NCI-H69 (cell line): ENCODE measurements at regions not wholly inside any gene's neighbourhood (a gene's known extent, or its start where the extent isn't known, plus 50 kb on each side); places are given as distances from the start of the nearest gene placed in this dataset.

Source experiments
- DNase-seq: peaks from one replicate; lab custom pipeline; 2025; lab: John Stamatoyannopoulos, UW

- no peak for DNase-seq
Observed at GRCh38 chr16:65675161-65675560, 553.3 kb upstream of the CDH11 start.

GRCh38 chr16:65672960-65673359, 551.1 kb upstream of the CDH11 start:
- no peak for DNase-seq

GRCh38 chr16:65671071-65671470, 549.2 kb upstream of the CDH11 start:
- DNase-seq, result no peak

- DNase-seq, result no peak
Observed at GRCh38 chr16:65668064-65668595, 546.3 kb upstream of the CDH11 start.

- DNase-seq, result no peak
Observed at GRCh38 chr16:65667011-65667578, 545.2 kb upstream of the CDH11 start.

GRCh38 chr16:65666132-65666941, 544.5 kb upstream of the CDH11 start:
- no peak for DNase-seq

- DNase-seq, result no peak
Observed at GRCh38 chr16:65665586-65665985, 543.7 kb upstream of the CDH11 start.

GRCh38 chr16:65663774-65664173, 541.9 kb upstream of the CDH11 start:
- no peak for DNase-seq

GRCh38 chr16:65662256-65662655, 540.4 kb upstream of the CDH11 start:
- peak; percentile 0 for DNase-seq

- DNase-seq, result no peak
Observed at GRCh38 chr16:65661558-65661957, 539.7 kb upstream of the CDH11 start.

GRCh38 chr16:65660390-65660789, 538.5 kb upstream of the CDH11 start:
- no peak for DNase-seq

GRCh38 chr16:65659758-65660157, 537.9 kb upstream of the CDH11 start:
- no peak for DNase-seq

- no peak for DNase-seq
Observed at GRCh38 chr16:65658787-65659220, 536.9 kb upstream of the CDH11 start.

GRCh38 chr16:65658349-65658748, 536.5 kb upstream of the CDH11 start:
- no peak for DNase-seq

- no peak for DNase-seq
Observed at GRCh38 chr16:65657556-65657955, 535.7 kb upstream of the CDH11 start.

GRCh38 chr16:65657071-65657494, 535.2 kb upstream of the CDH11 start:
- DNase-seq, result no peak

- DNase-seq, result no peak
Observed at GRCh38 chr16:65655802-65656201, 533.9 kb upstream of the CDH11 start.

- no peak for DNase-seq
Observed at GRCh38 chr16:65648101-65648500, 526.2 kb upstream of the CDH11 start.

GRCh38 chr16:65644821-65645220, 523.0 kb upstream of the CDH11 start:
- no peak for DNase-seq

GRCh38 chr16:65641762-65642289, 520.0 kb upstream of the CDH11 start:
- no peak for DNase-seq

GRCh38 chr16:65641049-65641761, 519.3 kb upstream of the CDH11 start:
- no peak for DNase-seq

GRCh38 chr16:65634833-65635232, 513.0 kb upstream of the CDH11 start:
- DNase-seq, result no peak

GRCh38 chr16:65634291-65634690, 512.4 kb upstream of the CDH11 start:
- DNase-seq, result no peak
